ENCODE measurements at regions not wholly inside any gene's neighbourhood (a gene's known extent, or its start where the extent isn't known, plus 50 kb on each side); places are given as distances from the start of the nearest gene placed in this dataset.

- H3K4me3 ChIP-seq (replicated peaks; ENCODE audit: insufficient read depth, low read length), result no peak overlapping the region
- H3K27ac ChIP-seq (replicated peaks), result no peak overlapping the region
- H3K27me3 ChIP-seq (ENCODE audit: insufficient read depth, poor library complexity, severe bottlenecking), result peaks cover 2% of the 10 kb centered on the region
- DNase-seq (ENCODE audit: low read depth in 1 of 2, low spot score in 1 of 2), result no peak
- TF ChIP-seq POLR2AphosphoS5 (IDR thresholded peaks at IDR 0.05; ENCODE audit: low read depth) (no peak), SPI1 (IDR thresholded peaks at IDR 0.05; ENCODE audit: borderline replicate concordance, low read depth) (no peak), GABPA (IDR thresholded peaks at IDR 0.05; ENCODE audit: low read depth) (no peak), REST (IDR thresholded peaks at IDR 0.05; ENCODE audit: insufficient replicate concordance, low read depth) (no peak), CTCF (IDR thresholded peaks at IDR 0.05; ENCODE audit: insufficient read depth, low read length) (no peak)
These were observed 99.1 kb upstream of the RGS4 start for GRCh38 chr1:162970021-162970420.

GRCh38 chr1:162966613-162967012 lies 102.5 kb upstream of the RGS4 start:
- Histone ChIP-seq H3K27ac (replicated peaks) (no peak overlapping the region), H3K4me3 (replicated peaks; ENCODE audit: insufficient read depth, low read length) (no peak overlapping the region), H3K27me3 (ENCODE audit: insufficient read depth, poor library complexity, severe bottlenecking) (peaks cover 2% of the 10 kb centered on the region)
- no peak for DNase-seq (ENCODE audit: low read depth in 1 of 2, low spot score in 1 of 2)
- no peak for TF ChIP-seq GABPA (IDR thresholded peaks at IDR 0.05; ENCODE audit: low read depth)
- no peak for TF ChIP-seq POLR2AphosphoS5 (IDR thresholded peaks at IDR 0.05; ENCODE audit: low read depth)
- no peak for TF ChIP-seq REST (IDR thresholded peaks at IDR 0.05; ENCODE audit: insufficient replicate concordance, low read depth)
- no peak for TF ChIP-seq SPI1 (IDR thresholded peaks at IDR 0.05; ENCODE audit: borderline replicate concordance, low read depth)
- TF ChIP-seq CTCF (IDR thresholded peaks at IDR 0.05; ENCODE audit: insufficient read depth, low read length), result no peak

GRCh38 chr1:162964901-162965300 lies 103.9 kb upstream of the CCDC190 start:
- H3K4me3 ChIP-seq (replicated peaks; ENCODE audit: insufficient read depth, low read length), result no peak overlapping the region
- TF ChIP-seq CTCF (IDR thresholded peaks at IDR 0.05; ENCODE audit: insufficient read depth, low read length) (no peak), REST (IDR thresholded peaks at IDR 0.05; ENCODE audit: insufficient replicate concordance, low read depth) (no peak), GABPA (IDR thresholded peaks at IDR 0.05; ENCODE audit: low read depth) (no peak), SPI1 (IDR thresholded peaks at IDR 0.05; ENCODE audit: borderline replicate concordance, low read depth) (no peak), POLR2AphosphoS5 (IDR thresholded peaks at IDR 0.05; ENCODE audit: low read depth) (no peak)
- H3K27me3 ChIP-seq (ENCODE audit: insufficient read depth, poor library complexity, severe bottlenecking), result no peaks in the 10 kb centered on the region
- H3K27ac ChIP-seq (replicated peaks), result no peak overlapping the region
- DNase-seq (ENCODE audit: low read depth in 1 of 2, low spot score in 1 of 2), result no peak
